ENCODE measurements at regions not wholly inside any gene's neighbourhood (a gene's known extent, or its start where the extent isn't known, plus 50 kb on each side); places are given as distances from the start of the nearest gene placed in this dataset.
A peak's percentile ranks its signal among the peaks of the same experiment; 100 is the strongest.

DNA sequence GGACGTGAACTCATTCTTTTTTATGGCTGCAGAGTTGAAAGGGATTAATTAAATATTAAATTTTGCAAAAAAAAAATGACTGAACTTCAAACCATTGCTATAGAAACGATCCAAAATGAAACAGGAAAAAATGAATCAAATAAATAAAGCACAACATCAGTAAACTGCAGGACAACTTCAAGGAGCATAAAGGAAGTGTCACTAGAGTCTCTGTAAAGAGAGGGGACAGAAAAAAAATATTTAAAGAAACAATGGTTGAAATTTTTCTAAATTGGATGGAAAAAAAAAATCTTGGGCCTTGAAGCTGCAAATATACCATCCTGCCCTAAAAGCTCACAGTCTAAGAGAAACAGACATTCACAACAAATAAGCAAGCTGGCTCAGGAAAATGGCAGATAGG is 339.3 kb upstream of the INTU start:
- peaks cover 17% of the 10 kb centered on the region for H3K9me3 ChIP-seq
- 26% methylated on average over 2 of the region's 2 CpGs for WGBS
- H3K27me3 ChIP-seq: no peaks in the 10 kb centered on the region
- H3K4me3 ChIP-seq: no peak overlapping the region
- no peaks in the 10 kb centered on the region for H3K4me1 ChIP-seq
- no peak overlapping the region for H3K27ac ChIP-seq
- DNase-seq (ENCODE audit: low spot score in 2 of 2): no peak
- TF ChIP-seq, protein P1, sequence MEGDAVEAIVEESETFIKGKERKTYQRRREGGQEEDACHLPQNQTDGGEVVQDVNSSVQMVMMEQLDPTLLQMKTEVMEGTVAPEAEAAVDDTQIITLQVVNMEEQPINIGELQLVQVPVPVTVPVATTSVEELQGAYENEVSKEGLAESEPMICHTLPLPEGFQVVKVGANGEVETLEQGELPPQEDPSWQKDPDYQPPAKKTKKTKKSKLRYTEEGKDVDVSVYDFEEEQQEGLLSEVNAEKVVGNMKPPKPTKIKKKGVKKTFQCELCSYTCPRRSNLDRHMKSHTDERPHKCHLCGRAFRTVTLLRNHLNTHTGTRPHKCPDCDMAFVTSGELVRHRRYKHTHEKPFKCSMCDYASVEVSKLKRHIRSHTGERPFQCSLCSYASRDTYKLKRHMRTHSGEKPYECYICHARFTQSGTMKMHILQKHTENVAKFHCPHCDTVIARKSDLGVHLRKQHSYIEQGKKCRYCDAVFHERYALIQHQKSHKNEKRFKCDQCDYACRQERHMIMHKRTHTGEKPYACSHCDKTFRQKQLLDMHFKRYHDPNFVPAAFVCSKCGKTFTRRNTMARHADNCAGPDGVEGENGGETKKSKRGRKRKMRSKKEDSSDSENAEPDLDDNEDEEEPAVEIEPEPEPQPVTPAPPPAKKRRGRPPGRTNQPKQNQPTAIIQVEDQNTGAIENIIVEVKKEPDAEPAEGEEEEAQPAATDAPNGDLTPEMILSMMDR (IDR thresholded peaks at IDR 0.05): no peak
- no peak for TF ChIP-seq POLR2A (IDR thresholded peaks at IDR 0.05)
- TF ChIP-seq POLR2AphosphoS5 (IDR thresholded peaks at IDR 0.05): no peak
- no peak for TF ChIP-seq EP300 (IDR thresholded peaks at IDR 0.05)
- no peaks in the 10 kb centered on the region for H3K36me3 ChIP-seq

DNA sequence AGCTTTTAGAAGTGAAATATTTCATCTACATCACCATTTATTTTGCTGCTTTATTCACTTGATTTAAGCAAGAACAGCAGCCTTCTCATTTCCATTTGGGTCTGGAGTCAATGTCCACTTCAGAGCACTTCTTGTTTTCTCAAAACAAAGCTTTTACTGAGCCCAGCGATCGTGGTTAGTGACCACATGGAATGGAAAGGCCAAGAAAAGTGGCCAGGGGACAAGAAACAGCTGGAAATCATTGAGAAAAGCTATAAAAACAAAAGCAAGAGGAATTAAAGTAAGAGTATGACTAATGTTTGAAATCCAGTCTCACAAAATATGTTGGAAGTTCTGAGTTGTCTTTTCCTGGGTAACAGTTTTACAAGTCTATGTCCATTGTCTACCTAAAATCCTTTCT is 328.4 kb upstream of the INTU start:
- Histone ChIP-seq H3K9me3 (peaks cover 6% of the 10 kb centered on the region), H3K27me3 (no peaks in the 10 kb centered on the region), H3K4me3 (no peak overlapping the region), H3K36me3 (no peaks in the 10 kb centered on the region), H3K4me1 (no peaks in the 10 kb centered on the region), H3K27ac (peak overlapping the region; percentile 46)
- DNase-seq (ENCODE audit: low spot score in 2 of 2): no peak
- WGBS: 52% methylated on average over 2 of the region's 2 CpGs
- TF ChIP-seq, protein P1 (IDR thresholded peaks at IDR 0.05): no peak
- TF ChIP-seq POLR2AphosphoS5 (IDR thresholded peaks at IDR 0.05): no peak
- no peak for TF ChIP-seq POLR2A (IDR thresholded peaks at IDR 0.05)
- TF ChIP-seq EP300 (IDR thresholded peaks at IDR 0.05): no peak

GRCh38 chr4:127307996-127308395 is 324.8 kb upstream of the INTU start:
- DNase-seq (ENCODE audit: low spot score in 2 of 2): no peak
- TF ChIP-seq POLR2A (IDR thresholded peaks at IDR 0.05): no peak
- TF ChIP-seq, protein P1 (IDR thresholded peaks at IDR 0.05): no peak
- Histone ChIP-seq H3K36me3 (no peaks in the 10 kb centered on the region), H3K4me1 (no peaks in the 10 kb centered on the region), H3K27me3 (no peaks in the 10 kb centered on the region), H3K4me3 (no peak overlapping the region), H3K27ac (no peak overlapping the region), H3K9me3 (peaks cover 8% of the 10 kb centered on the region)
- WGBS: 82% methylated on average over 3 of the region's 3 CpGs

- no peaks in the 10 kb centered on the region for H3K27me3 ChIP-seq
- WGBS: 50% methylated on average over 3 of the region's 3 CpGs
- TF ChIP-seq POLR2AphosphoS5 (IDR thresholded peaks at IDR 0.05): peak in 1 of 3 donors; percentile 52
- TF ChIP-seq POLR2A (IDR thresholded peaks at IDR 0.05): no peak
- no peak overlapping the region for H3K4me3 ChIP-seq
- H3K4me1 ChIP-seq: no peaks in the 10 kb centered on the region
- DNase-seq (ENCODE audit: low spot score in 2 of 2): peak in 1 of 2 donors; percentile 72
- H3K9me3 ChIP-seq: peaks cover 19% of the 10 kb centered on the region
- H3K36me3 ChIP-seq: no peaks in the 10 kb centered on the region
- peak overlapping the region; percentile 79 for H3K27ac ChIP-seq
These were observed 323.2 kb upstream of the INTU start for GRCh38 chr4:127309369-127310102.

- WGBS: 97% methylated on average over 1 of the region's 1 CpG
- no peak for TF ChIP-seq POLR2AphosphoS5 (IDR thresholded peaks at IDR 0.05)
- TF ChIP-seq POLR2A (IDR thresholded peaks at IDR 0.05): no peak
- TF ChIP-seq EP300 (IDR thresholded peaks at IDR 0.05): no peak
- TF ChIP-seq, protein P1 (IDR thresholded peaks at IDR 0.05): no peak
- no peak overlapping the region for H3K27ac ChIP-seq
- no peaks in the 10 kb centered on the region for H3K4me1 ChIP-seq
- H3K36me3 ChIP-seq: no peaks in the 10 kb centered on the region
- DNase-seq (ENCODE audit: low spot score in 2 of 2): no peak
- H3K27me3 ChIP-seq: no peaks in the 10 kb centered on the region
- H3K4me3 ChIP-seq: no peak overlapping the region
- peaks cover 19% of the 10 kb centered on the region for H3K9me3 ChIP-seq
These were observed 321.4 kb upstream of the INTU start for GRCh38 chr4:127311371-127311770.

GRCh38 chr4:127311924-127312323 is 320.8 kb upstream of the INTU start:
- Histone ChIP-seq H3K4me3 (no peak overlapping the region), H3K4me1 (no peaks in the 10 kb centered on the region), H3K36me3 (no peaks in the 10 kb centered on the region), H3K27ac (no peak overlapping the region), H3K9me3 (peaks cover 19% of the 10 kb centered on the region), H3K27me3 (no peaks in the 10 kb centered on the region)
- no peak for TF ChIP-seq POLR2AphosphoS5 (IDR thresholded peaks at IDR 0.05)
- TF ChIP-seq, protein P1 (IDR thresholded peaks at IDR 0.05): no peak
- no peak for TF ChIP-seq POLR2A (IDR thresholded peaks at IDR 0.05)
- no peak for TF ChIP-seq EP300 (IDR thresholded peaks at IDR 0.05)
- 88% methylated on average over 8 of the region's 8 CpGs for WGBS
- DNase-seq (ENCODE audit: low spot score in 2 of 2): no peak

Data from suprapubic skin (tissue), 4 donors.